CD4-positive, alpha-beta T cell treated with Interleukin-10 for 1 hour (primary cell): ENCODE measurements at regions not wholly inside any gene's neighbourhood (a gene's known extent, or its start where the extent isn't known, plus 50 kb on each side); places are given as distances from the start of the nearest gene placed in this dataset.
"Not testable (repeated sequence)": the region's sequence is repeated elsewhere in the genome, so short reads cannot be mapped to it uniquely, and the experiment has no call there.

Source experiments
- DNase-seq: peaks from one replicate; pipeline ENCODE4 v3.0.0-alpha.2; 2020

DNA sequence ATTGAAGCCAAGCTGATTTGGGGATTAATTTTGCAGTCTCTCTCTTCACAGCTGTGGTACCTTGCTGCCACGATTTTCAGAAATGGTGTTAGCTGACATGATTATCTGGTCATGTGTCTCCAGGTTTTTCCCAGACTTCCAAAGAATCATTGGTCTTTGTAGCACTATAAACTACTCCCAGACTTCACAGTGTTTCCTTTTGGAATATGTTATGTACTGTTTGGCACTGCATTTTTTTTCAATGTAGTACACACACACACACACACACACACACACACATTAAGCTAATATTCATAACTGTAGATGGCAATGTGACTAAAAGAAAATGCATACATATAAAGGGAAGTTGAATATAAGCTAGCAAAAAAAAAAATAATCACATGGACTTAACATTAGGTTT lies 856.6 kb upstream of the SPRY2 start:
- DNase-seq, result no peak

GRCh38 chr13:81194362-81194761 lies 853.4 kb upstream of the SPRY2 start:
- DNase-seq, result no peak

- DNase-seq, result no peak
Observed at GRCh38 chr13:81184556-81185265, 843.8 kb upstream of the SPRY2 start.

DNA sequence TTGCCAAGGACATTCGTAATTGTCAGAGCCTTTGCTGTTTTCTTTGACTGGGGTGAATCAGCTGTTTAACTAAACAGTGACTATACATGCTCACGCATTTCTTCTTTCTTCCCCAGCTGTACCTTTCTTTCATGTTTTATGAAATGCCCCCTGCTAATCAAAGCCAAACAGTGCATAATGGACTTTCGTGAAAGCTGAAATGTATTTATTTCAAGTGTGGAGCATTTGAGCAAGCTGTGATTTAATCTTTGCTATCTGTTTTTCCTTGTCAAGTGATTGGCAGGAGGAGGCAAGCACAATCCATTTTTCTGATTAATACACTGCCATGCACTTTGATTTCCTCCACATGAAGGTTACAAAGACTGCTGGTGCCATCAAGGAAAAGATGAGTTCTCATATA lies 831.7 kb upstream of the SPRY2 start:
- no peak for DNase-seq

- DNase-seq, result no peak
Observed at GRCh38 chr13:81171065-81171647, 830.2 kb upstream of the SPRY2 start.

DNA sequence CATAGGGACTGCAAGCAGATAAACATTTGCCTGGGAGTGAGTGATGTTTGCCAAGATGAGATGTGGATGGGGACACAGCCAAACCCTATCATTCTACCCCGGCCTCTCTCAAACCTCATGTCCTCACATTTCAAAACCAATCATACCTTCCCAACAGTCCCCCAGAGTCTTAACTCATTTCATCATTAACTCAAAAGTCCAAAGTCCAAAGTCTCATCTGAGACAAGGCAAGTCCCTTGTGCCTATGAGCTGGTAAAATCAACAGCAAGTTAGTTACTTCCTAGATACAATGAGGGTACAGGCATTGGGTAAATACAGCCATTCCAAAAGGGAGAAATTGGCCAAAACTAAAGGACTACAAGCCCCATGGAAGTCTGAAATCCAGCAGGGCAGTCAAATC lies 822.9 kb upstream of the SPRY2 start:
- not testable (repeated sequence) for DNase-seq

DNA sequence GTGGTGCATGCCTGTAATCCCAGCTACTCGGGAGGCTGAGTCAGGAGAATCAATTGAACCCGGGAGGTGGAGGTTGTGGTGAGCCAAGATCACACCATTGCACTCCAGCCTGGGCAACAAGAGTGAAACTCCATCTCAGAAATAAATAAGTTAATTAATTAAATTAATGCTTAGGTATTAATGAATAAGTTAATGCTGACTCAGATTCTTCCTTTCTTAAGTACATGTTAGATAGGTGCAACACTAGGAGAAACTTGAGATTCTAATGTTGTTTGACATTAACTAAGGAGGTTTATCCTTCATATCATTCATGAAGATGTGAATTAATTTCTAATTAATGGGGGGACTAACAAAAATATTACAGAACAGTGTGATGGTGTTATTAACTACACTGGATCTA lies 812.6 kb upstream of the SPRY2 start:
- DNase-seq, result no peak

GRCh38 chr13:81148822-81149221 lies 807.9 kb upstream of the SPRY2 start:
- no peak for DNase-seq

DNA sequence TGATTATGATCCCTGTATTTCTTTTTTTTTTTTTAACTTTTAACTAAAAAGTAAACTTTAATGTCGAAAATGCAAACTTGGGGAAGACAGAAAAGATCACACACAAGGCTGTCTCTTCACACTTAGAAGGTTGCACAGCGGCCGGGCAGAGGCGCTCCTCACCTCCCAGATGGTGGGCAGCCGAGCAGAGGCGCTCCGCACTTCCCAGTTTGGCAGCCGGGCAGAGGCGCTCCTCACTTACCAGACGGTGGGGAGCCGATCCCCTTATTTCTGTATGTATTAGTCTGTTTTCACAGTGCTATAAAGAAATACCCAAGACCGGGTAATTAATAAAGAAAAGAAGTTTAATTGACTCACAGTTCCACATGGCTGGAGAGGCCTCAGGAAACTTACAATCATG lies 805.6 kb upstream of the SPRY2 start:
- not testable (repeated sequence) for DNase-seq

DNA sequence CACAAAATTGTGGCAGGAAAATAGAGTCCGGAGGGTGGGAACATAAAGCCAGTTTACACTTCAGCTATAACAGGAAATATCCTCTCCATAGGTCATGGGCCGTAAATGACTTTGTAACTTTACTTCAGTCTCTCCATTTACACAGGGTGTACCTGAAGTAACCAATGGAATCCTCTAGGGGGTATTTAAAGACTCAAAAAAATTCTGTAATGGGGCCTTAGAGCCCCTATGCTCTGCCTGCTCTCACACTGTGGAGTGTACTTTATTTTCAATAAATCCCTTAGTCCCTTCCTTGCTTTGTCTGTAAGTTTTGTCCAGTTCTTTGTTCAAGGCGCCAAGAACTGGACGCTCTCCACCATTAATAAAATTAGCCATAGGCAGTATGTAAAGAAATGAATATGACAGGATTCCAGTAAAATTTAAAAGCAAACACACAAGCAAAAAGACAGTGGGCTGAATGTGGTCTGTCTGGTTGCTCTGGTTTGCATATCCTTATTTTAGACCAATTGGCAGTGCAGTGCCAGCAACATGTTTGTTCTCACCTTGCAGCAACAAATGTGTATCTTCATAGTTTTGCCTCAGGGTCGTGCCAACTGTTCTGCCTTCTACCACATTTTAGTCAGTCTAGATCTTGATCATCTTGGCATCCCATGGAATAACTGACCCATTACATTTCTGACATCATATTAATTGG lies 801.5 kb upstream of the SPRY2 start:
- no peak for DNase-seq

DNA sequence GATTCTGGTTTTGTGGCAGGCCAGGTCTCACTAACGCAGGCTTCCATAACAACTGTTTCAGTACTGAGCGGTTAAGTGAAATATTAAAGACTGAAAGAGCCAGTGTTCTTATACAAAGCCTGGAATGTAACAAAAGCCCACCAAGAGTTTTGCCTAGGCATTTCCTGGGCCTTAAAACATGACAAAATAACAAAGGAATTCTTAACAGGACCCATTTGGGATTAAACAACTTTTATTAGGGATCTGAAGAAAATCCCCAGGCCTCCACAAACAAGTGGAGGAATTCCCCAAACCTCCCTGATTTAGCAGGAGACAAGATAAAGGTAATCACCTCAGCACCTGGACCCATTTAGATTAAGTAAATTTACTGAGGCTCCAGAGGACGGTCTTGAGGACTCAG lies 799.7 kb upstream of the SPRY2 start:
- no peak for DNase-seq

GRCh38 chr13:81139987-81140386 lies 799.1 kb upstream of the SPRY2 start:
- no peak for DNase-seq

DNA sequence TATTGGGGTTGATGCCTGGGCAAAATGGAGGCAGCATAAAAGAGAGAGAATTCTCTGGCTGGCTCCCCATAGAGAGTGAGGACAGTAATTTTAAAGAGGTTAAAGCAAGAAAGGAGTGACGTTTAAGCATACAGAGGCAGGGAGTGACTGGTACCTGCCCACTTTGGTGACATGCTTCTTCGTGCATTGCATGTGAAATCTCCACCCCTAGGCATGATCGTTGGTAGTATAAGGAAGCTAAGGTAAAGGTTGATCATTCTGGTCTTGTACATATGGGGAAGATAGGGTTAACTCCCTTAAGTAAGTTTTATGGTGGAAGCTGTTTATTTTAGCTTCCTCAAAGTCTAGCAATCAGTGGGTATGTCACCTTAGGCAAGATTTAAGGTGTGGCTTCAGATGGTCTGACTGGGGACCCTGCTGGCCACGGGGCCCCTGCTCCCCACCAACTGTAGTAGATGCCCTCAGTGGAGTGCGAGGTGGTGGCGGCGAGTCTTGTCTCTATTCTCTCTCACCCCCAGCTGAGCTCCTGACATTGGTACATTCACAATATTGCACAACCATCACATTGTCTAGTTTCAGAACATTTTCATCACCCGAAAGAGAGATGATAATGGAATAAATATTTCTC lies 797.5 kb upstream of the SPRY2 start:
- DNase-seq, result no peak

- DNase-seq, result no peak
Observed at GRCh38 chr13:81133066-81133465, 792.1 kb upstream of the SPRY2 start.

DNA sequence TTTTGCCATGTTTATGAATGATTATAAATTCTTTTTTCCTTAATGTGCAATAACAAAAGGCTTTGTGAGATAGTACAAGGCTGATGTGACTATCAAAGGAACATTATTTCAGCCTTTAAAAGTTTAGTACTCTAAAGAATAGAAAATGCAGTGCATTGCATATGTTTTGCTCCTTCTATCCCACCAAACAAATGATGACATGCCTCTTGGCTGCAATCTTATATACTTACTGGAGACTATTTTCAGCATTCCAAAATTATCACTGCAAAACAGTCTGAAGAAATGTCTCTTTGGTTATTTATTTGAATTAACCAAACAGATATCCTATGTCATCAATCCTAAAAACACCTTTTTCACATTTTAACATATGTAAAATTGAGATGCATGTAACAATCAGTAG lies 776.5 kb upstream of the SPRY2 start:
- DNase-seq, result no peak

DNA sequence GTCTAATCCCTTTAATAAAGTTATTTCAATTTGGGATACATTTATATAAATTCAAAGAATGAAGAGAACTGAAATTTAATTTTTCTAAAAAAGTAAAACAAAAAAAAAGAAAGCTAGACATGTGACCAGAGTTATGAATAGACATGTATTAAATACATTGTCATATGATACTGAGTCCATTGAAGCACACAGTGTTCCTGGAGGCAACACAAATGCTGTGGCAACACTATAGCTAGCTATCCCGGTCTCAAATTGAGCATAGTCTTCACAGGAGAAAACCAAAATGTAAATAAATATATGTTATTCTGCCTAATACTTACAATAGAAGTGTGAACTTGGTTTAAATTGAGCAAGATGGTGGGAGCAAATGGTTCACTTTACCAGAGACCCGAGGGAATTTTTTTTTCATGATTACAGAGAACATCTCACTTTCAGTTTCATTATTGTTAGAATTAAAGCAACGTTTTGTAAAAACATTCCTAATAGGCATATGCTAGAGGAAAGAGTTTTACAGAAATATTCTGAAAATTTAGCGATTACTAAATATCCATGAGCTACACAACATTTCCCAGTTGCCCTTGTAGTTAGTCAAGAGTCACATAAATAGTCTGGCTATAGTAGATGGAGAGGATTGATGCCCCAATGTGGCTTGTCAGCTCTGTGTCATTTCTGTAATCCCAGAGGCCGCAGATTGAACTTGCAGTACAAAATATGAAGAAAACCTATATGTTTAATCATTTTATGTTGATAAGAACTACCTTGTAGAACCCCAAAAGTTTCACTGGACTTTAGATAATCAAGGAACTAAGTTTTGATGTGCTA lies 775.7 kb upstream of the SPRY2 start:
- DNase-seq, result no peak

DNA sequence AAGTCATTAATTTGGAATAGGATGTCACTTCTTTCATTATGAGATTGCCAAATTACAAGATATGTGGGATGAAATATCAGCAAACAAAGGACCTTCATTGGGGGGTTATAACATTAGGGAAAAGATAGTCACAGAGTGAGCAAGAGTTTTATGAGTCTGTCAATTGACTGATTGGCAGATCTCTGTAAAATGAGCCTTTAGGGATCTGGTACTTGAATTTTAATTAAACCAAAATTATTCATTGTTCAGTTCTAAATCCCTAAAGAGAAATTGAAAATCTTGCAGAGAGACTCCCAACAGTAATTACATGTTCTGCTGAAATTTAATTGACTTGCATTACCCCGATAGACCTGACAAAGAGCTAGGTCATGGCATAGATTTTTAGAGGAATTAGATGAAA lies 768.1 kb upstream of the SPRY2 start:
- DNase-seq, result no peak

DNA sequence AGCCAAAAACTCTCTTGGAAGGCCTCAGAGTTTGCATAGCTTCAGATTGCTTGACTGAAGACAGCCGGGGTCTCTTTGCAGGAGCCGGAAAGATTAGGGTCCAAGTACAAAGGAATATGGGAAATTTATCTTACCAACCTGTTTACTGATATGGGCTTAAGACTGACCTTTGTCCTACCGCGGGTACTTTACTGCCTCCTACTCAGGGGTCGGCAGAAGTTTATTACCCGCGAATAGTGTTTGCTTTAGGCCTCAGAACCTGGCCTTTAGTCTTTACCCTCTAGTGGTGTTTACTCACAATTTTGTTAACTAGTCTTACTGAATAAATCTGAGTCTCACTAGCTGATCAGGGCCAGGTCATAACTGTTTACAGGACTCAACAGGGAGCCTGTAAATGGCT lies 765.4 kb upstream of the SPRY2 start:
- DNase-seq, result no peak

GRCh38 chr13:81104035-81104715 lies 763.2 kb upstream of the SPRY2 start:
- DNase-seq, result no peak

DNA sequence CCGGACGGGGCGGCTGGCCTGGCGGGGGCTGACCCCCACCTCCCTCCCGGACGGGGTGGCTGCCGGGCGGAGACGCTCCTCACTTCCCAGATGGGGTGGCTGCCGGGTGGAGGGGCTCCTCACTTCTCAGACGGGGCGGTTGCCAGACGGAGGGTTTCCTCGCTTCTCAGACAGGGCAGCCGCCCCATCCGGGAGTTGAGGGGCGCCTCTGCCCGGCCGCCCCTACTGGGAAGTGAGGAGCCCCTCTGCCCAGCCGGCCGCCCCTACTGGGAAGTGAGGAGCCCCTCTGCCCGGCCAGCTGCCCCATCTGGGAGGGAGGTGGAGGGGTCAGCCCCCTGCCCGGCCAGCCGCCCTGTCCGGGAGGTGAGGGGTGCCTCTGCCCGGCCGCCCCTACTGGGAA lies 761.1 kb upstream of the SPRY2 start:
- not testable (repeated sequence) for DNase-seq

DNA sequence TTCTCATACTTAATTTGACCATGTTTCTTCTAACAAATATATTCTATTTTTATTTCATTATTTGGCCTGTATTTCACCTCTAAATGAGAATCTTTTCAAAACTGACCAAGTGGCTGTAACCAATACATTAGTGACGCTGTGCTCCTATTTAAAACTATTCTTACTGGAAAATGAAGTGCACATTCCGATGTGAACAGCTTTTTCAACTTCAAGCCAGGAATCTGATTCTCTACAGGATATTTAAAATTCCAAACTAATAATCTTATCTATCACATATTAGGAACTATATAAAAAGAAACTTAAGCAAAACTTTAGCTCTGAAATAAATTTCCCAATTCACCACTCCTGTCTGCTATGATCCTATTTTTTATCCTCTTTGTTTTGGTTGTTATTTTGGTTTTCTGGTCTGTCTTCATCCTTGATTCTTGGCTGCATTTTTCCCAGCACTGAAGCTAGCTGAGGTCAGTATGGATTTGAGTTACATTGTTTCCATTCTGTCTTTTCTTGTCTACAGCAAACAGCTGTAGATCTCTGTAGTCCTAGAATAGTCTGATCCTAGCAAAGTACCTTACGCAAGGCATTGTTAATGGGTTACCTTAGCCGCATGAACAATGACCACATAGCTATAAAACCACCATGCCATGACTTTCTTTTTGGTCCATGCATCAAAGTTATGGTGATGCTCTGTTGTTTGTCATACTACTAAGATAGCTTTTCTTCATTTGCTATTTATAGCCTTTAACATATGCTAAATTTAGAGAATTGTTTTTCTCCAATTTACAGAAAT lies 748.6 kb upstream of the SPRY2 start:
- DNase-seq, result no peak
